GM12874 (cell line): ENCODE measurements at regions not wholly inside any gene's neighbourhood (a gene's known extent, or its start where the extent isn't known, plus 50 kb on each side); places are given as distances from the start of the nearest gene placed in this dataset.

ENCODE experiments used
- TF ChIP-seq, protein P1 (sequence below): IDR thresholded peaks from 2 replicates; pipeline ENCODE4 v1.5.1; 2011; ENCODE audit warnings: low read depth, mild to moderate bottlenecking, control low read depth, low read length, moderate library complexity; ENCODE audit not compliant: insufficient read depth

DNA sequence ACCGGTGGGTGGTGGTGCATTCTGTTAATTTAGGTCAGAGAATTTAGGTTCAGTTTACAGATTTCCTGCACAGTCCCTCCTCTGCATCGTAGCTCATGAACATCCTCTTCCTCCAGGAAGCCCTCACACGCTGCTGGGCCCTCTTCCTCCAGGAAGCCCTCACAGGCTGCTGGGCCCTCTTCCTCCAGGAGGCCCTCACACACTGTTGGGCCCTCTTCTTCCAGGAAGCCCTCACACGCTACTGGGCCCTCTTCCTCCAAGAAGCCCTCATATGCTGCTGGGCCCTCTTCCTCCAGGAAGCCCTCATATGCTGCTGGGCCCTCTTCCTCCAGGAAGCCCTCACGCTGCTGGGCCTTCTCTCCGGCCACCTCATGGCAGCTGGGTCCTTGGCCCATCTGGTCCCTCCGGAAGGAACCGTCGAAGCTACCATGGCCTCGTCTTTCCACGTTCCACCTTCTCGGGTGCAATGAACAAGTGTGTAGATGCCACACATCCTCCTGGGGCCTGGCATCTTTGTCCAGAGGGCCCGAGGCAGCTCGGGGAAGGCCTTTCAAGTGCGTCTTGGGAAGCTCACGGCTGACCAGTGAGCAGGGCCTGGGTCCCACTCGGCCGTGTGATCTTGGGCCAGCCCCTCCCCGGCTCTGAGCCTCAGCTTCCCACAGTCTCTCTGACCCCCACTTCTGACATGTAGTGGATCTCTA lies 58.9 kb upstream of the PPARA start:
- TF ChIP-seq, protein P1, sequence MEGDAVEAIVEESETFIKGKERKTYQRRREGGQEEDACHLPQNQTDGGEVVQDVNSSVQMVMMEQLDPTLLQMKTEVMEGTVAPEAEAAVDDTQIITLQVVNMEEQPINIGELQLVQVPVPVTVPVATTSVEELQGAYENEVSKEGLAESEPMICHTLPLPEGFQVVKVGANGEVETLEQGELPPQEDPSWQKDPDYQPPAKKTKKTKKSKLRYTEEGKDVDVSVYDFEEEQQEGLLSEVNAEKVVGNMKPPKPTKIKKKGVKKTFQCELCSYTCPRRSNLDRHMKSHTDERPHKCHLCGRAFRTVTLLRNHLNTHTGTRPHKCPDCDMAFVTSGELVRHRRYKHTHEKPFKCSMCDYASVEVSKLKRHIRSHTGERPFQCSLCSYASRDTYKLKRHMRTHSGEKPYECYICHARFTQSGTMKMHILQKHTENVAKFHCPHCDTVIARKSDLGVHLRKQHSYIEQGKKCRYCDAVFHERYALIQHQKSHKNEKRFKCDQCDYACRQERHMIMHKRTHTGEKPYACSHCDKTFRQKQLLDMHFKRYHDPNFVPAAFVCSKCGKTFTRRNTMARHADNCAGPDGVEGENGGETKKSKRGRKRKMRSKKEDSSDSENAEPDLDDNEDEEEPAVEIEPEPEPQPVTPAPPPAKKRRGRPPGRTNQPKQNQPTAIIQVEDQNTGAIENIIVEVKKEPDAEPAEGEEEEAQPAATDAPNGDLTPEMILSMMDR = no peak

DNA sequence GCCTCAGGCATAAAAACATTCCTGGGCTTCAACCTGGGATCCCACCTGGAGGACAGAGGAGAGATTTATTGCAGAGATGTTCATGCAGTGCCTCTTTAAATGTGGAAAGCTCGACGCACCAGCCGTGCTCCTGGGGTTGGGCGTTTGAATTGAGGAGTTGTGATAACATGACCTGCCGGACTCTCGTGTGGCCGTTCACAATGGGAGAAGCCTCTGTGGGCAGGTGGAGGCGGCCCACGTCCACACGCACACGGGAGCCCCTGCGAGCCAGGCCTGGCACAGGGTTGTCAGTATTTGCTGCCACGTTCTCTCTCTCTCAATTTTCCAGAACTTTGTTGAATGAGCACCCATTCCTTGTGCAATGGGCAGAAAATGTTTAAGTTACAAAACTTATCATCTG lies 58.3 kb upstream of the PPARA start:
- TF ChIP-seq, protein P1 = no peak

DNA sequence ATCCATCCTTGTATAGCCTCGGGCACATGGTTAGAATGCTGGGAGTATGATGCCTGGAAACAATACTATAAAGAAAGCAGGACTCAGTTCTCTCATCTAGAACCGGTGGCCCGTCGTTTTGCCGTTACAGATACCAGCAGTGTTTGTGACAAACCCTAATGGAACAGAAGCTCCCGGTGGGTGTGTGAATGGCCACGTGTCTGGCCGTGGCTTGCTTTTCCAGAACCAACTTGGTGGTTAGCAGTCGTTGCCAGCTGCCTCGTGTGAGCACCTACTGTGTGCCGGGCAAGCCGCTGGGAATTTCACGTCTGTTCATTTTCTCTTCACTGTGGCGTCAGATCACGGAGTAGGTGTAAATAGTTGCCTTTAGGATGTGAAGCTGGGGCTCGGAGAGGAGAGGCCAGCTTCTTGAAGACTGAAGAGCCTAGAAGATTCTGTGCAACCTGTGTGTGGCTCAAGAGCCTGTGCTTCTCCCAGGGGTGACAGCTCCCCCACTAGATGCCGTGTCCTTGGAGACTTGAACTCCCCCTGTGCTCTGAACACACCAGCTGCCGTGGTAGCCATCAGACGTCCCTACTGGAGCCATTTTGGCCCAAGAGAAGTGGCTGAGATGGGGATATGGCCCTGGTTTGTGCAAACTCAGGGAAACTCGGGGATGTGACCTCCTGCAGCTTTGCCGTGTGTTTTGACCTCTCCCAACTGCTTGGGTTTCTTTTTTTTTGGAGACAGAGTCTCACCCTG lies 57.5 kb upstream of the PPARA start:
- TF ChIP-seq, protein P1 = no peak

DNA sequence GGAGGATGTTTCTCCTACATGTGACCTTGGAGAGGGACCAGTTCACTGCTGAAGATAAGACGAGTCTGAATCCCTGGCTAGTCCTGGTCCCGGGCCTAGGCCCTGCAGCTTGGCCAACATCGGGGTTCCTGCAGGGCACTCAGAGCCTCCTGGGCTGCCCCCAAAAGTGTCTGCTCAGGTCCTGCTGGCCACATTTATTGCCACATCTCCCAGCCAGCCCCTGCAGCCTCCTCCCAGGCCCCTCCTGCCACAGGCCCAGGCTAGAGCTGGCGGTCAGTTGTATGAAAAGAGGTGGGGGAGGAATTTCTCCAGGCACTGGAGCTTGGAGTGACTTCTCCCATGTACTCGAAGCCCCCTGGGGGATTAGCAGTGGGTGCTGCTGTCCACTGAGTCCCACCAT lies 56.5 kb upstream of the PPARA start:
- TF ChIP-seq, protein P1 = no peak

DNA sequence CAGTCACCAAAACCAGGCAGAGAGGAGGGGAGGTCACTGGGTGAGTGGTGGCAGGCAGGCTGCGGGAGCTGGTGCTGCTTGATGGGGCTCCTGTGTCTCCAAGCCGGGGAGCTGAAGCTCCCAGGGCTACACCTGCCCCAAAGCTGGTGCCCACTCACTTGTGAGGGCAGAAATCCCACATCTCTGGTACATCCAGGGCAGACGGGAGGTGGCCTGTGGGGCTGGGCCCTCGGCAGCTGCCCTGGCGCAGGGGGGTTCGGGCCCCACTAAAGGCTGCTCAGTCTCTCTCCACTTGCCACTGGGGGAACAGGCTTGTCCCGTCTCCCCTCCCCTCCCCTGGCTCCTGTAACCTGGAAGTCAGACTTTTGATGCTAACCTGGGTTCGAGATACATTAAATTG lies 55.6 kb upstream of the PPARA start:
- TF ChIP-seq, protein P1 = no peak

DNA sequence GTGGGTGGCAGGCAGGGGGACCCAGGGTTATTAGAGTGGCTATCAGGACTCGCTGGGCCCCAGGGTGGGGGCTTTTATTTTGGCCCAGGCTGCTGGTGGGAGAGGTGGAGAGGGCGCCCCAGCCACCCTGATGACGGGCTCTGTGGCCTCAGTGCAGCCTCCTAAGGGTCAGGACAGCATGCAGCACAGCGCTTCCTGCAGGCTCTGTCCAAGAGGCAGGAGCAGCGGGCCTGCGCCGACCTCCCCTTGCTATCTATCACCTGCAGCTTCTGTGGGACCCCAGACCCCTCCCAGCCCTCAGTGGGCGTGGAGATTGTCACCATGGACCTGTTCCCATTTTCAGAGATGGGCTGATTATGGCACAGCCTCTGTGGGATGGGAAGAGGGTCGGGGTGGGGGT lies 54.3 kb upstream of the PPARA start:
- TF ChIP-seq, protein P1 = no peak

DNA sequence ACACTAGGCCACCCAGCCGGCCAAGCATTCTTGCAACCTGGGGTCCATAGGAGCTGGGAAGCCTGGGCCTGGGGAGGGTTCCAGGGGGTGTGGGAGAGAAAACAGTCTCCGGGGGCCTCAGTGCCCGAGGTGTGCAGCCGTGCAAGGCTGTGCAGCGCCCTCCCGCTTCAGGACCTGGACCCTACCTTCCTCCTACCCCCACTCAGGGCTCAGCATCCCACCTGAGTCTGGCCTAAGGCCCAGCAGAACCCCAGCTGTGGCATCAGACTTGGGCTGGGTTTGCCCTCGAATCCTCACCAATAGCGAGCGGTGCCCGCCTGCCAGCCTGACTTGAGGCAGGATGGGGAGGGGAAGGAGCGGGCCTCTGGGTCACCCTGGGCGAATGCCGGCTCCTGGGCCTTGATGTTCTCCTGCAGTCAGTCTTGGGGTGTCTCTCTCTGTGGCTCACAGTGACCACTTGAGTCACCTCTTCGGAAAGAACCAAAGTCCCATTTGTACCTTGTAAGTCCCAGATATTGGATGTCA lies 53.6 kb upstream of the PPARA start:
- TF ChIP-seq, protein P1 = no peak
